GM11168 (cell line): ENCODE measurements at regions not wholly inside any gene's neighbourhood (a gene's known extent, or its start where the extent isn't known, plus 50 kb on each side); places are given as distances from the start of the nearest gene placed in this dataset.
"Not testable (repeated sequence)": the region's sequence is repeated elsewhere in the genome, so short reads cannot be mapped to it uniquely, and the experiment has no call there.

Experiments used
- in situ Hi-C: fragments of 300-500 bp; cut with MboI; formaldehyde crosslinking; loops from one replicate; pipeline ENCODE4 v1.12.0; 2022; ENCODE audit warnings: low sequenced_read_pairs; ENCODE audit not compliant: unreplicated experiment

DNA sequence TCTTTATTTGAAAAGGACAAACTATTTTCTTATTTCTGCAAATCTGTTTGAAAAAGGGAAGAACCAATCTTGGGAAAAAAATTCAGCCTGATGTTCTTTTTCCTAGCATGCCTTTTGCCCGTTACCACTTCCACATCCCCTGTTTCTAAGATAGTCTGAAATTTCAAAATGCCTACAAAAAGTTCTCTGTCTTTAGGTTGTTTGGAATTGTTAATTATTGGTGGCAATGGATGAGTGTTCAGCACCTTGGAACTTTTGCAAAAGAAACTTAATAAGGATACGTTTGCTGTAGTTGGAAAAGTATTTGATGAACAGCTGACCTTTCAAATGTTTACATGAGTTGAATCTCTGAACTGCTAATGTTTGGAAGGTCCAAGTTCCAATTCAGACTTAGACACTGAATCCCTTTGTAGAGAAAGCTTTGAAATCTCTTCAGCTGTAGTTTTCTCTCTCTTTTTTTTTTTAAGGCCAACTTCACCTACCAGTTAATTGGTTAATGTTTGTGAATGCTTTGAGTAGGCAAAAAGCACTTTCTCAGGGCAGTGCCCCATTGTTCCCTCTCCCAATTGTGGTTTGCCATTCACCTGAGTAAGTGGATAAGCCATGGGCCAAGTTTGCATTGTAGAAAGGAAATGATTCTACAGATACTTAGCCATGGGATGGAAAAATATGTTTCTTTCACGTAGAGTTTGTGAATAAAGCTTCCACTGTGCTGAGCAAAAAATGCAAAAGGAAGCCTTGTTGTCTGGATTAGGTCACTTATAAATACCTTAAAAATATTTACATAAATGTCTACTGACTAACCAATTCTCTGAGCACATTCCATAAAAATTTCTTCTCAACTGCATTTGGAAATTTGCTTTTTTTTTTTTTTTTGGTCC, 156.4 kb upstream of the ELL2 start:
- in situ Hi-C loops = no loop called here

DNA sequence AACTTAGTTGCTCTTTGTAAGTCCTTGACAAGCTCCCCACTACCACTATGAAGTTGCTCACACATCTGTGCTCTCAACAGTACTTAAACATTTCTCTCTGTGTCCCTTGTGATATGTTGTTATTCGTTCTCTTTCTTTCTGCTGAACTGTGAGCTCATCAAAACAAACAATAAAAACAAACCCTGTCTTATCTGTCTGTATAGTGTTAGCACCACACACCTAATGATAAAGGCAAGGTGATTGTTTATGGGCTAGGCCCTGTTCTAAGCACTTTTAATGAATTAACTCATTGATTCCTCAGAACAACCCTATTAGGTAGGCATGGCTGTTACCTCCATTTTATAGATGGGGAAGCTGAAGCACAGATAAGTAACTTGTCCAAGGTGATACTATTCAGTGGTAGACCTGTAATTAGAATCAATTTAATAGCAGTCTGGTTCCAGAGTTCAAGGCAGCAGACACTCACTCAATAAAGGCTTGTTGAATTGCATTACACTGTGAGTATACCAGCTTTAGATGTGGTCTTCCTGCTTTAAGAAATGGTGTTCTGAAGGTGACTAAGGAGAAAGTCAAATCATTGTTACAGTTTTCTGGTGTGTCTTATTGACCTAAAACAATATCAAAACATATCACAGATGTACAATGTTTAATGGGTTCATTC, 153.6 kb upstream of the ELL2 start:
- in situ Hi-C loops = no loop called here

DNA sequence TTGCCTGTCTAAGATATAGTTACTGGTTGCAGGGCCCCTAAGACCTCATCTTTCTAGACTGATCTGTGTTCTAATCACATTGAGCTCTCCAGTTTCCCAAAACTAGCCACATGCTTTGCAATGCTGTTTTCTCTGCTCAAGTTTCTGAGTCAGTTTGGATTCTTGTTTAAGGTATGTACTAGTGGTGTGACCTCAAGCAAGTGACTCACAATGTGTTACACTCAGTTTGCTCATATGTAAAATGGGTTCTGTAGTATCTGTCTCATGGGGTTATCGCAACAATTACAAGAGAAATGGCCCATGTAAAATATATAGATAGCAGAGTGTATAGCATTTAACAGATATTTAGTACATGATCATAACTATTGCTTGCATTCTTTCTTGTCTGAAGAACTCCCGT, 153.1 kb upstream of the ELL2 start:
- in situ Hi-C loops = no loop called here

DNA sequence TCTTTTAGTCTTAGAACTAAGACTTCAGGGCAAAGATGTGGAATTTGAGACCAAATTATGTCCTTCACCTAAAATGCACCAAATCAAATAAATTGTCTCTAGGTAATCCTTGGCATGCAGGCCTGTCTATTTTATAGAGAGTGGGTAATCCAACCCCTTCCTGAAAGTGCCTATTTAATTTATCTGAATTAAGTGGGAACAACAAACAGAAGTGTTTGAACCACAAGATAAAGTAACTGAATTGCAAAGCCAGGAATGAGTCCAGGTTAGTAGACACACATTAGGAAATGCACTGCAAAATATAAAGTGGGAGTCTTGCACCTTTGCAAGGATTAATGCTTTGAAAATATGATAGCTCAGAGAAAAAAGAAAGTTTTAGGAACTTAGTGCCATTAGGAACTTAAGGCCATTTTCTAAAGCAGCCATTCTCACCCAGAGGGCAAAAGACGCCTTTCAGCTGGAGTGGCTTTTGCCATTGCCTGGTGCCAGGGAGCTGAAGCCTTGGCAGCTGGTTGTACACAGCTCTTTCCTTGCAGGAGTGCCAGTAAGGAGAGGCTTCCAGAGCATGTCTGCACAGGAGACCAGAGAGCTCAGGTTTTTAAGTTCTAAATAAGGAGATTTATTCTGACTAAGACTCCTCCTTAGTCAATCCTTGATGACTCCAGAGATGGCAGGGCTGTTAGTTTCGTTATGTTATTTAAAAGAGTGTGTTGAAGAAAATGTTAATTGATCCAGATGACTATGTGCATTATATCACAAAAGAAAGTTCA, 151.7 kb upstream of the ELL2 start:
- in situ Hi-C loops = no loop called here

DNA sequence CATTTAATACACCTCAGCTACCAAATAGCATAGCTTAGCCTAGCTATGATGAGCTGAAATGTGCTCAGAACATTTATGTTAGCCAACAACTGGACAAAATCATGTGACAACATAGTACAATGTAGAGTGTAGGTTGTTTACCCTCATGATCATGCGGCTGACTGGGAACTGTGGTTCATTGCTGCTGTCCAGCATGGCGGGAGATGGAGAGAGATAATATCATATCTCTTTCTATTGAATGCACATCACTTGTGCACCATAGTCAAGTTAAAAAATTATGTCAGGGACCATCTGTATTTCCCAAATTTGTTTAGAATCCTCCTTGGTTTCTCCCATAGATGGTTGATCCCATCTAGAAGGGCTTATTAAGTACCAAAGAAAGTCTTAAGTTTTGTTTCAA, 151.1 kb upstream of the ELL2 start:
- in situ Hi-C loops = no loop called here

DNA sequence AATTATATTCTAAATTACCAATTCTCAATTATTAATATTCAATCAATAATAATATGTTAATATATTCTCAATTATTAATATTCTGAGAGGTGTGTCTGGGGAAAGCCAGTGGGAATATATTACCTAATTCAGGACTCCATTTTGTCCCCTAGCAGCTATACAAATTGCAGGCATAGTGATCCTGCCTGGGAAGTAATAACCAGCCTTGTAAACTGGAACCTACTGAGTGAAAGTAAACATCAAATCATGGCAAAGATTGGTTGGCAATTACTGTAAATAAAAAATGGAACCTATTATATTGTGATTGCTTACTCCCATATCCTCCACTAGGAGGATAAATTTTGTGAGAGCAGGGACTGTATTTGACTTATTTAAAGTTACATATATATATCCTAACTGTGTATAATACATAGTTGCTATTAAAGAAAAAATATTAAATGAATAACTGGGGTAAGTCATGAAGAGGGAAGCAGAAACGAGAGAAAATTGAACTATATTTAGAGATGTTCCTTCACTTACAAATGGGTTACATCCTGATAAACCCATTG, 150.5 kb upstream of the ELL2 start:
- in situ Hi-C loops = no loop called here

DNA sequence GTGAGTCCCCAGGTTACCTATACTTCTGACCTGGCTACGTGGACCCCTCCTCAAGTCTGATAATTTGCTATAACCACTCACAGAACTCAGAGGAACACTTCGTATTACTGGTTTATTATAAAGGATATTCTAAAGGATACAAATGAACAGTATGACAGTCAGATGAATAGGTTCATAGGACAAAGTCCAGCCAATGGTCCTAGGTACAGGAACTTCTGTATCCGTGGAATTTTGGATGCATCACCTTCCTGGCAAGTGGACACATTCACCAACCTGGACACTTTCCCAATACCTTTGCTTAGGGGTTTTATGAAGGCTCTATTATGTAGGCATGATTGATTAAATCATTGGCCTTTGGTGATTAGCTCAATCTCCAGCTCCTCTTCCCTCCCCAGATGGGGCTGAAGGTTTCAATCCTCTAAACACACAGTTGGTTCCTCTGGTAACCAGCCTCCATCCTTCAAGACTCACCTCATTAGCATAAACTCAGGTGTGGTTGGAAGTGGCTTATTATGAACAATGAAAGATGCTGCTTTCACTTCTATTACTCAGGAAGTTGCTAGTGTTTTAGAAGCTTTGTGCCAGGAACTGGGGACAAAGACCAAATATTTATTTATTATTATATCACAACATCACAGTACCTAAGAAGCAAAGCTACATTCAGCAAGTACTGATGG, 149.6 kb upstream of the ELL2 start:
- in situ Hi-C loops = no loop called here

DNA sequence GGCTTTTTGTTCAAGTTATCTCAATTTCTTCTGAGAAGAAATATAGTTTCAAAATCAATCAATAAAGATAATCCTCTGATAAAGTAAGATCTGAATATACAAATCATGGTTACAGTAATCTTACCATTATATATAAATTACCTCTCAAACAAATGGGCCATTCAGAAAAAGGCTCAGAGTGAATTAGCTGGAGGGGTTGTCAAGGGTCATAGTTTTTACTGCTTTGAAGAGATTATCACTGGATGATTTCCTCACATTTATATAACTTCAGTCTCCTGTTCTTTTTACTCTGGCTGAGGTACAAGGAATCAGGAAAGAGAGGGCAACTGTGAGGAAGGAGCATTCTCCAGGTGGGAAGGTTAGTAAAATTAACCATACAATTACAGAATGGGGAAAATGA, 148.6 kb upstream of the ELL2 start:
- in situ Hi-C loops = no loop called here

DNA sequence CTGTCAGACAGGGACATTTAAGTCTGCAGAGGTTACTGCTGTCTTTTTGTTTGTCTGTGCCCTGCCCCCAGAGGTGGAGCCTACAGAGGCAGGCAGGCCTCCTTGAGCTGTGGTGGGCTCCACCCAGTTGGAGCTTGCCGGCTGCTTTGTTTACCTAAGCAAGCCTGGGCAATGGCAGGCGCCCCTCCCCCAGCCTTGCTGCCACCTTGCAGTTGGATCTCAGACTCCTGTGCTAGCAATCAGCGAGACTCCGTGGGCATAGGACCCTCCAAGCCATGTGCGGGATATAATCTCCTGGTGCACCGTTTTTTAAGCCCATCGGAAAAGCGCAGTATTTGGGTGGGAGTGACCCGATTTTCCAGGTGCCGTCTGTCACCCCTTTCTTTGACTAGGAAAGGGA, 147.0 kb upstream of the ELL2 start:
- in situ Hi-C loops = not testable (repeated sequence)

DNA sequence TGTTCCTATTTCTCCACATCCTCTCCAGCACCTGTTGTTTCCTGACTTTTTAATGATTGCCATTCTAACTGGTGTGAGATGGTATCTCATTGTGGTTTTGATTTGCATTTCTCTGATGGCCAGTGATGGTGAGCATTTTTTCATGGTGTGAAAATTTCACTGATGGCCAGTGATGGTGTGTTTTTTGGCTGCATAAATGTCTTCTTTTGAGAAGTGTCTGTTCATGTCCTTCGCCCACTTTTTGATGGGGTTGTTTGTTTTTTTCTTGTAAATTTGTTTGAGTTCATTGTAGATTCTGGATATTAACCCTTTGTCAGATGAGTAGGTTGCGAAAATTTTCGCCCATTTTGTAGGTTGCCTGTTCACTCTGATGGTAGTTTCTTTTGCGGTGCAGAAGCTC, 142.2 kb upstream of the ELL2 start:
- in situ Hi-C loops = not testable (repeated sequence)

DNA sequence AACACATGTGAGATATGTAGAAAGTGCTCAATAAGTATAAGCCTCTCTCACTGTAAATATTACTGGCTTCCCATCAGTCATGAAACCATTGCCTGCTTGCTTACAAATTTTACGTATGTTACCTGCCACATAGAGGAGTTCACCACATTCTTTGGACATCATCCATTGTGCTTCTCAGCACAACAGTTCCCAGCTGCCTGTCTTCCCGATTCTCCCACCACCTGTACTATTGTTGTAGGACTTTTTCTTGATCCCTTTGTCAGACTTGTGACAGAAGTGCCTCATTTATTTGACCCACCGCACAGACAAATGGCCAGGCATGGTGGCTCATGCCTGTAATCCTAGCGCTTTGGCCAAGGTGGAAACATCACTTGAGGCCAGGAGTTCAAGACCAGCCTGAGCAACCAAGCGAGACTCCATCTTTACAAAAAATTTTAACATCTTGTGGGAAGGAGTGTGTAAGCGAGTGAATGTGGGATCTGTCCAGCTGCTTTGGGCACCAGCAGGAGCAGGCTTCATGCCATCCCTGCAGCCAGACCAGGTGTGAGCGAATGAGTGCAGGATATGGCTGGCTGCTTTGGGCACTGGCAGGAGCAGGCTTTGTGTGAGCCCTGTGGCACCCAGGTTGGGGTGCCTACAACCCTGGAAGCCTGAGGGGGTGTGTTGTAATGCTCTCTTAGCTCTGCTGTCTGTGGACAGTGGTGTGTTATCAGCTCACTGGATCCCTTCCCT, 139.9 kb upstream of the ELL2 start:
- in situ Hi-C loops = no loop called here

DNA sequence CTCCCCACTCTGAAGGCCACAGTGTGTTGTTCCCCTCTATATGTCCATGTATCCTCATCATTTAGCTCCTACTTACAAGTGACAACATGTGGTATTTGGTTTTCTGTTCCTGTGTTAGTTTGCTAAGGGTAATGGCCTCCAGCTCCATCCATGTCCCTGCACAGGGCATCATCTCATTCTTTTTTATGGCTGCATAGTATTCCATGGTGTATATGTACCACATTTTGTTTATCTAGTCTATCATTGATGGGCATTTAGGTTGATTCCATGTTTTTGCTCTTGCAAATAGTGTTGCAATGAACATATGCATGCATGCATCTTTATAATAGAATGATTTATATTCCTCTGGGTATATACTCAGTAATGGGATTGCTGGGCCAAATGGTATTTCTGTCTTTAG, 135.8 kb upstream of the ELL2 start:
- in situ Hi-C loops = not testable (repeated sequence)

DNA sequence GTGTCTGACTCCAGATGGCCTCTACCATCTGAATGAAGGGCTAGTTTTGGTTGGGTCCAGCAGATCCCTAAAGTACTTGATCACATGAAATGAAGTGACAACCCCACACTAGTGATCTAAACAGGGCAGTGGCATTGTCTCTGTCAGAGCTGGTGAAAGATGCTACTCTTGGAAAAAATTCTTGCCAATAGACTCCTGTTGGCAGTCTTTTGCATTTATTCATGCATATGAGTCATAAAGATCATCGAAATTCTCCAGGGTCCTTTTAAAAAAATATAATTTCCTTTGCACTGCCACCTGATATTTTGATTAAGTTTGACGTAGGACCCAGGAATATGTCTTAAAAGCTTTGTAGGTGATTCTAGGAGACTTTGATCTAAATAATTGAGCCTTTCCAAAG, 135.1 kb upstream of the ELL2 start:
- in situ Hi-C loops = no loop called here

DNA sequence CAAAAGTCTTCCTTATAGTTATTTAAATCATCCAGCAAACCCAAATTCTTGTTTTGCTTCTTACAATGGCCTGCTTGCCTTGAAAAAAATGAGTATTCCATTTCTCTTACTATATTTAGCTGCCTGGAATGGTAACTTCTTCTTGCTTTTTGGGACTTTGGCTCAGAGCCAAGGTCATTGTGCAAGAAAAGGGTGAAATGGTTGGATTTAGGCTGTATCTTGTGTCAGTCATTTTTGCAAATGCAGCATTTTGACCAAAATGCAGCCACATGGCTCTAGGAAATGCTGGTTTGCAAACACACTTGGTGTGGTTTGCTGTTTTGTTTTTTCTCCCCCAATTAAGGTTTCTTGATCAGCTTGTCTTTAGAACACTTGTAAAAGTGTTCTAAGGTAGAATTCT, 133.3 kb upstream of the ELL2 start:
- in situ Hi-C loops = no loop called here

DNA sequence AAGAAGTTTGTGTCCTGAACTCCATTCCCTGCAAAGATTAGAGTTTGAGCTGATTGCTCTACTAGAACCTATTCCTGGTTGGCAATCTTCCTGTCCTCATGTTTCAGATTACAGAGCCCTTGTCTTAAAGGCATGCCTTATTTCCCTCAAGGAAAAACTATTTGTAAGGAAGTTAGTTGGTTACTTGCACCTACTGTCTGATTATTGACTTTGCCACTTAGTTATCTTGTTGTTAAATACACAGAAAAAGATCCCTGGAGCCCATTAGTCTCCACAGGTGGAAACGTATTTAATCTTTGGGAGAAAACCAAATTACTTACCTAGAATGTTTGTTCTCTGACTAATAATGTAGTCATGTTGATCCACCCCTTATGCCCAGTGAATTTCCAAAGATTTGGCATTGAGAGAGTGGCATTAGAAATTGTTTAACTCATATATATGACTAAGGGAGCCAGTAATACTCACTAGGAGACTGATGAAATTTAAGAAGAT, 132.3 kb upstream of the ELL2 start:
- in situ Hi-C loops = no loop called here

DNA sequence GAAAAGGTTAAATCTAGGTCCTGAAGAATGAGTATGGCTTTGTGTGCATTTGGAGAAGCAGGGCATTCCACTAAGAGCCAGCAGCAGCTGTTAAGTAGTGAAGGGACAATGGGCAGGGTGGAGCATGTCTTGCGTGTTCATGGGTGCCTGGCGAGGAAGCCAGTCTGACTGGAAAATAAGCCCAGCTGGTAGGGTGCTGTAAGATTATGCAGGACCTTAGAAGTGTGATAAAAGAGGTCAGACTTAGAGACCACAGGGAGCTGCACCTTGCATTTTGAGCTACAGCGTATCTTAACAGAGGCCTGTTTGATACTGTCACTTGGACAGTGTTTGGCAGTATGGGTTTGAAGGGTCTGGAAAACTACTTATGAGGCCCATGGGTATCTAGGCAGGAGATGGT, 131.7 kb upstream of the ELL2 start:
- in situ Hi-C loops = no loop called here

DNA sequence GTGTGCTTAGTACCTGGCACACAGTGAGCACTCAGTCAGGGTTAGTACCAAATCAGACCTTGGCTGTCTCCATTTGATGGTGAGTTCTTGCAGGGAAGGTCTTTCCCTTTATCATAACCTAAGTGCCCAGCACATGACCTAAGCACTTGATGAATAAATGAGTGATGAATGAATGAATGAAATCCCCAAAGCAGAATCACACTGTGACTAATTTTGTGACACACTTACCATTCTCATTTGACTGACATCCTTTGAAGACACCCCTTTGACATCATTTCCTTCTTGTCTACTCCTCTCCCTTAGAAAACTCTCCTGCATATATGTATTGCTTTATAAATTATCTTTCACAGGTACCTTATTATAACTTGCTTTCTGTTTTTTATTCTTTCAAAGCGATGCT, 130.2 kb upstream of the ELL2 start:
- in situ Hi-C loops = no loop called here

DNA sequence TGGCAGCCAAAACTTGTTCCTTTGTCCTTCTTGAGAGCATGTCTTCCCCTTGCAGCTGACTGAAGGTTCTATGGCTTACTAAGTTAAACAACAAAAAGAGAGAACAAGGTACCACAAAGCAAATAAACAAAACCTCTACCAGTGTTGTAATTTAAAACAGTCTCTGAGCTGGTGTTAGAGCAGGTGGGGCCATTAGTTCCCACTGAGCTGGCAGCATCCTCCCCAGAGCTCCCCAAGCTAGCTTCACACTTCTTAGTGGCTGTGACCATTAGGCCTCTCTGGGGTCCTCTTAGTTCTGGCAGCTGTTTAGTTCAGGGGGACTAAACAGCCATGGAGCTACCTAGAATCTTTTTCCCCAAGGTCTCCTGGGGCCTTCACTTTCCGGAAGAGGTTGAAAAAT, 128.6 kb upstream of the ELL2 start:
- in situ Hi-C loops = no loop called here

DNA sequence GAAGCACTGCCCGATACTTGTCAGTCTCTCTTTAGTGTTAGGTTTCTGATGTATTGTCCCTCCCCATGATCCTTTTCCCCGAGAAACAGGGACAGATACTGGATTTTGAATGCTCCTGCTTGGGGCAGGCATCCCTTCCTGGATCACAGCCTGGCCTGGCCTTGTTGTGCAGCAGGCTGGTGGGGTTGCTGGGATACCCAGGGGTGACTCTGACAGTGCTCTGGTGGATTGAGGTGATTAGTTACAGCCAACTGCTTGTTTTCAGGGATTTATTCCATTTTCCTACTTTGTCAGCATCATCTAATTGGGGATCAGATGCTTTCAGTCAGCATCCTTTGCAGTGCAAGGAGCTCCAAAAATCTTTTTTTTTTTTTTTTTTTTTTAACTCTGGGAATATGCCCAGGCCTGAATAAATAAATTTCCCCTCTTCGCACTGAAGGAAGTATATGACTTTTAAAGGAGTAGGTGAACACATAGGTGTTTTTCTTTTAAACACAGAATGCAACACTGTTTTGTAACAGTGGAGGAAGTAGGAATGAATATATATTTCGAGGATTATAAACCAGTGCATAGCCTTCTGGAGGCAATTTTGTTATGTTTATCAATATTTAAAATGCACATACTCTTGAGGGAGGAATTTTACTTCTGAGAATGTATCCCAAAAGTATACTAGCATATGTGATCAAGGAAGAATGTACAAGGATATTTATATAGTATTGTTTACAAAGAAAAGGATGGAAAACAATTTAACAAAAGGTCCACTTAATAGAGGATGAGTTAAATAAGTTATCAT, 127.3 kb upstream of the ELL2 start:
- in situ Hi-C loops = no loop called here
